SK-N-MC (cell line): ENCODE measurements at regions not wholly inside any gene's neighbourhood (a gene's known extent, or its start where the extent isn't known, plus 50 kb on each side); places are given as distances from the start of the nearest gene placed in this dataset.
"Not testable (repeated sequence)": the region's sequence is repeated elsewhere in the genome, so short reads cannot be mapped to it uniquely, and the experiment has no call there.

Experiments used
- EZH2 ChIP-seq: fragments of 200-600 bp; sonication (generic); IDR thresholded peaks from one replicate; pipeline ENCODE4 v1.6.1; 2017; ENCODE audit warnings: antibody characterized with exemption
- FOXP2 ChIP-seq: optimal IDR thresholded peaks from 2 replicates; pipeline ENCODE3; 2011; ENCODE audit warnings: mild to moderate bottlenecking, moderate library complexity; ENCODE audit not compliant: insufficient read depth; ENCODE audit errors: extremely low read length, control extremely low read depth
- POLR2AphosphoS5 ChIP-seq: IDR thresholded peaks from 2 replicates; pipeline ENCODE4 v1.6.1; 2012; ENCODE audit warnings: mild to moderate bottlenecking, low read depth, low read length, borderline replicate concordance

GRCh38 chr4:3948210-3948609 is 182.0 kb downstream of the ADRA2C start:
- TF ChIP-seq EZH2, FOXP2, POLR2AphosphoS5: not testable (repeated sequence)
